ENCODE measurements at regions not wholly inside any gene's neighbourhood (a gene's known extent, or its start where the extent isn't known, plus 50 kb on each side); places are given as distances from the start of the nearest gene placed in this dataset.
A peak's percentile ranks its signal among the peaks of the same experiment; 100 is the strongest.

DNA sequence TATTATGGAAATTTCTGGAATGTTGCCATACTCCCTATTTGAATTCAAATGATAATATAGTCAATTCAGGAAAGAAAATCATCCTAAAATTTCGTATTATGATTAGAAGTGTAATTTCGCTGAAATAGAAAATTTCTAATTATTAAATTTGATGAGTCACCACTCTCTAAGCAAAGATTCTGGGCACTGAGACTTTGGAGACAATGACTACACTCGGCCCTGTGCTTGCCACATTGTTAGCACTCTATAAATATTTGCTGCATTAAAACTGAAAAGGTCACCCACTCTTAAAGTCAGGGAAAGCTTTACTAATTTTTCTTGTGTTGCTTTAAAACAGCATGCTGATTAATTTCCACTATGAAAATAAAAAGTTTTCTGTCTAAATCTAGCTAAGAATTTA, 240.3 kb downstream of the TLE4 start:
- FAIRE-seq: no peak
- peaks cover 3% of the 10 kb centered on the region for H3K4me1 ChIP-seq (ENCODE audit: control insufficient read depth, extremely low read depth, insufficient read depth, low read length)
- H3K27me3 ChIP-seq (ENCODE audit: control insufficient read depth, extremely low read depth, insufficient read depth, low read length): no peaks in the 10 kb centered on the region
- DNase-seq (ENCODE audit: low read depth, low spot score): no peak
- H3K36me3 ChIP-seq (ENCODE audit: control insufficient read depth in 2 of 2, extremely low read depth in 1 of 2, insufficient read depth in 2 of 2, low read length in 2 of 2): no peaks in the 10 kb centered on the region
- no peaks in the 10 kb centered on the region for H3K9me3 ChIP-seq (ENCODE audit: control insufficient read depth, low read depth, low read length)
- TF ChIP-seq EZH2 (IDR thresholded peaks at IDR 0.05; ENCODE audit: low read length): no peak
- H3K79me2 ChIP-seq (ENCODE audit: control insufficient read depth, insufficient read depth, low read length): no peaks in the 10 kb centered on the region
- no peak overlapping the region for H3K4me2 ChIP-seq (ENCODE audit: control insufficient read depth, extremely low read depth, insufficient read depth, low read depth, low read length)
- H4K20me1 ChIP-seq (ENCODE audit: control insufficient read depth, extremely low read depth, insufficient read depth, low read length): no peaks in the 10 kb centered on the region
- no peak overlapping the region for H2AFZ ChIP-seq (ENCODE audit: control insufficient read depth, low read length)
- no peak overlapping the region for H3K4me3 ChIP-seq (ENCODE audit: control insufficient read depth in 2 of 3, extremely low read depth in 1 of 3, insufficient read depth in 2 of 3, low read depth in 1 of 3, low read length in 3 of 3)
- H3K9me1 ChIP-seq (ENCODE audit: control insufficient read depth, extremely low read depth, insufficient read depth, low read length): no peaks in the 10 kb centered on the region
- dilution Hi-C loops (cut with MboI; ENCODE audit: extremely low pct_ligation_motif_present, low sequenced_read_pairs): no loop called here
- H3K9ac ChIP-seq (ENCODE audit: control insufficient read depth, extremely low read depth, insufficient read depth, low read length): no peak overlapping the region
- H3K27ac ChIP-seq (ENCODE audit: control insufficient read depth, insufficient read depth, low read length): no peak overlapping the region

DNA sequence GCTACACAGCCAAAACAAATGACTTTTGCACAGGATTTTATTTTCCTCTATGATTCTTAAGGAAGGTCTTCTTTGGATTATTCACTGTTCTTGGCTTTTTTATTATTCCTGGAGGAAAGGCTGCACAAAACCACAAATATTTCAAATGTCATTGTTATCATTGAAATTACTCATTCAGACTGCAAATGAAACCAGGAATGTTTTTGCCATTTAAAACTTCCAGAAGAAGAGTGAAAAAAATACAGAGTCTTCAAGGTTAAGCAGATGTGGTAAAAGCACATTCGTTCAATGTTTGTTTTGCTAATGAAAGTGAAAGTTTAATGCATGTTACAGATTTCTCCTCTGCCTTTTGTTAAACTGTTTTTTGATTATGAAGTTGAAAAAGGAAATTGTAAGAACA, 238.2 kb downstream of the TLE4 start:
- Histone ChIP-seq H3K27me3 (ENCODE audit: control insufficient read depth, extremely low read depth, insufficient read depth, low read length) (no peaks in the 10 kb centered on the region), H3K4me2 (ENCODE audit: control insufficient read depth, extremely low read depth, insufficient read depth, low read depth, low read length) (peak overlapping the region; percentile 44), H4K20me1 (ENCODE audit: control insufficient read depth, extremely low read depth, insufficient read depth, low read length) (no peaks in the 10 kb centered on the region), H3K4me1 (ENCODE audit: control insufficient read depth, extremely low read depth, insufficient read depth, low read length) (peaks cover 3% of the 10 kb centered on the region), H3K27ac (ENCODE audit: control insufficient read depth, insufficient read depth, low read length) (no peak overlapping the region), H2AFZ (ENCODE audit: control insufficient read depth, low read length) (no peak overlapping the region), H3K36me3 (ENCODE audit: control insufficient read depth in 2 of 2, extremely low read depth in 1 of 2, insufficient read depth in 2 of 2, low read length in 2 of 2) (no peaks in the 10 kb centered on the region), H3K9ac (ENCODE audit: control insufficient read depth, extremely low read depth, insufficient read depth, low read length) (no peak overlapping the region), H3K9me1 (ENCODE audit: control insufficient read depth, extremely low read depth, insufficient read depth, low read length) (no peaks in the 10 kb centered on the region), H3K4me3 (ENCODE audit: control insufficient read depth in 2 of 3, extremely low read depth in 1 of 3, insufficient read depth in 2 of 3, low read depth in 1 of 3, low read length in 3 of 3) (no peak overlapping the region), H3K9me3 (ENCODE audit: control insufficient read depth, low read depth, low read length) (no peaks in the 10 kb centered on the region), H3K79me2 (ENCODE audit: control insufficient read depth, insufficient read depth, low read length) (no peaks in the 10 kb centered on the region)
- no peak for FAIRE-seq
- DNase-seq (ENCODE audit: low read depth, low spot score): no peak
- dilution Hi-C loops (cut with MboI; ENCODE audit: extremely low pct_ligation_motif_present, low sequenced_read_pairs): no loop called here
- TF ChIP-seq EZH2 (IDR thresholded peaks at IDR 0.05; ENCODE audit: low read length): no peak
- TF ChIP-seq, protein P1, sequence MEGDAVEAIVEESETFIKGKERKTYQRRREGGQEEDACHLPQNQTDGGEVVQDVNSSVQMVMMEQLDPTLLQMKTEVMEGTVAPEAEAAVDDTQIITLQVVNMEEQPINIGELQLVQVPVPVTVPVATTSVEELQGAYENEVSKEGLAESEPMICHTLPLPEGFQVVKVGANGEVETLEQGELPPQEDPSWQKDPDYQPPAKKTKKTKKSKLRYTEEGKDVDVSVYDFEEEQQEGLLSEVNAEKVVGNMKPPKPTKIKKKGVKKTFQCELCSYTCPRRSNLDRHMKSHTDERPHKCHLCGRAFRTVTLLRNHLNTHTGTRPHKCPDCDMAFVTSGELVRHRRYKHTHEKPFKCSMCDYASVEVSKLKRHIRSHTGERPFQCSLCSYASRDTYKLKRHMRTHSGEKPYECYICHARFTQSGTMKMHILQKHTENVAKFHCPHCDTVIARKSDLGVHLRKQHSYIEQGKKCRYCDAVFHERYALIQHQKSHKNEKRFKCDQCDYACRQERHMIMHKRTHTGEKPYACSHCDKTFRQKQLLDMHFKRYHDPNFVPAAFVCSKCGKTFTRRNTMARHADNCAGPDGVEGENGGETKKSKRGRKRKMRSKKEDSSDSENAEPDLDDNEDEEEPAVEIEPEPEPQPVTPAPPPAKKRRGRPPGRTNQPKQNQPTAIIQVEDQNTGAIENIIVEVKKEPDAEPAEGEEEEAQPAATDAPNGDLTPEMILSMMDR (optimal IDR thresholded peaks at IDR 0.05 in 1 of 3, IDR thresholded peaks at IDR 0.05 in 1 of 3, conservative IDR thresholded peaks at IDR 0.05 in 1 of 3; ENCODE audit: extremely low read depth in 1 of 3, insufficient read depth in 2 of 3, low read length in 3 of 3): no peak

DNA sequence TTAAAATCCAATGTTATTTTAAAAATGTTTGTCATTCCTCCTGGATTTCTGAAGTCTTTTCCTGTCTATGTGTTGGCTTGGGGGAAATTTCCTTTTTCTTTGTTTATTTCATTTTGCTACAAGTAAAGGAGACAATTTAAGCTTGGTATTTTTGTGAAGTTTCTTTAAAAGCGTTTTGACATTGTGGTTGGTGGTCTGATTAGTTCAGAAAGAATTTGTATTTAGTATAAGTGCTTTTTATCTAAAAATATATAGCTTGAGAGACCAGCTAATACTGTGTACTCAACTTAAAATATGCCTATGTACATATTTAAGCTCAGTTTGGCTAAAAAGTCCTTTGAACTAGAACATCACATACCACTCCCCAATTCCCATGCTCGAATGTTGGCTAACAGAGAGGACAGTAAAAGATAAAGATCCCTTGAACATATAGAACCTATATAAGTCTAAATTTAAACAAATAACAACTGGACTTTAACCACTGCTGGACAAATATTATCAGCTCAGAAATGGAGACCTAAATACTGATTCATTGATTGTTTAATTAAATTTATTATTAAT, 237.6 kb downstream of the TLE4 start:
- H2AFZ ChIP-seq (ENCODE audit: control insufficient read depth, low read length): no peak overlapping the region
- H3K36me3 ChIP-seq (ENCODE audit: control insufficient read depth in 2 of 2, extremely low read depth in 1 of 2, insufficient read depth in 2 of 2, low read length in 2 of 2): no peaks in the 10 kb centered on the region
- H3K79me2 ChIP-seq (ENCODE audit: control insufficient read depth, insufficient read depth, low read length): no peaks in the 10 kb centered on the region
- DNase-seq (ENCODE audit: low read depth, low spot score) (no peak), FAIRE-seq (no peak)
- peaks cover 3% of the 10 kb centered on the region for H3K4me1 ChIP-seq (ENCODE audit: control insufficient read depth, extremely low read depth, insufficient read depth, low read length)
- no peak overlapping the region for H3K9ac ChIP-seq (ENCODE audit: control insufficient read depth, extremely low read depth, insufficient read depth, low read length)
- TF ChIP-seq, protein P1 (optimal IDR thresholded peaks at IDR 0.05 in 1 of 3, IDR thresholded peaks at IDR 0.05 in 1 of 3, conservative IDR thresholded peaks at IDR 0.05 in 1 of 3; ENCODE audit: extremely low read depth in 1 of 3, insufficient read depth in 2 of 3, low read length in 3 of 3): no peak
- no peak for TF ChIP-seq EZH2 (IDR thresholded peaks at IDR 0.05; ENCODE audit: low read length)
- no peak overlapping the region for H3K4me2 ChIP-seq (ENCODE audit: control insufficient read depth, extremely low read depth, insufficient read depth, low read depth, low read length)
- H3K27me3 ChIP-seq (ENCODE audit: control insufficient read depth, extremely low read depth, insufficient read depth, low read length): no peaks in the 10 kb centered on the region
- no peak overlapping the region for H3K27ac ChIP-seq (ENCODE audit: control insufficient read depth, insufficient read depth, low read length)
- dilution Hi-C loops (cut with MboI; ENCODE audit: extremely low pct_ligation_motif_present, low sequenced_read_pairs): no loop called here
- no peaks in the 10 kb centered on the region for H3K9me3 ChIP-seq (ENCODE audit: control insufficient read depth, low read depth, low read length)
- no peaks in the 10 kb centered on the region for H4K20me1 ChIP-seq (ENCODE audit: control insufficient read depth, extremely low read depth, insufficient read depth, low read length)
- H3K9me1 ChIP-seq (ENCODE audit: control insufficient read depth, extremely low read depth, insufficient read depth, low read length): no peaks in the 10 kb centered on the region
- no peak overlapping the region for H3K4me3 ChIP-seq (ENCODE audit: control insufficient read depth in 2 of 3, extremely low read depth in 1 of 3, insufficient read depth in 2 of 3, low read depth in 1 of 3, low read length in 3 of 3)
